Hepatocyte (in vitro differentiated cells): ENCODE measurements at regions not wholly inside any gene's neighbourhood (a gene's known extent, or its start where the extent isn't known, plus 50 kb on each side); places are given as distances from the start of the nearest gene placed in this dataset.

Experiments
- CTCF ChIP-seq: fragments of 200-600 bp; sonication (generic); IDR thresholded peaks from 2 replicates; pipeline ENCODE4 v1.5.1; 2016; ENCODE audit warnings: antibody characterized with exemption, mild to moderate bottlenecking; ENCODE audit not compliant: poor library complexity
- EZH2 ChIP-seq: fragments of 200-600 bp; sonication (generic); IDR thresholded peaks from 2 replicates; pipeline ENCODE4 v1.6.1; 2016; ENCODE audit warnings: antibody characterized with exemption, mild to moderate bottlenecking, borderline replicate concordance
- EZH2phosphoT487 ChIP-seq: fragments of 200-600 bp; sonication (generic); IDR thresholded peaks from one replicate; pipeline ENCODE4 v1.6.1; 2018; ENCODE audit warnings: antibody characterized with exemption, mild to moderate bottlenecking, low read depth, moderate library complexity; ENCODE audit not compliant: unreplicated experiment, severe bottlenecking

- no peak for TF ChIP-seq CTCF
- no peak for TF ChIP-seq EZH2
- no peak for TF ChIP-seq EZH2phosphoT487
These were observed 330.4 kb downstream of the AJAP1 start for GRCh38 chr1:4984841-4985240.
